Lung (tissue), 11 donors: ENCODE measurements at regions not wholly inside any gene's neighbourhood (a gene's known extent, or its start where the extent isn't known, plus 50 kb on each side); places are given as distances from the start of the nearest gene placed in this dataset.

Experiments
- ATAC-seq: fragments of 200-7000 bp; cut with Tn5 transposase; one replicate; pipeline ENCODE4 v1.9.1; 2020; ENCODE audit warnings: moderate number of reproducible peaks; ENCODE audit not compliant: insufficient read depth, low FRiP score
- DNase-seq, 3 donors: peaks; one replicate each; pipeline ENCODE4 v3.0.0-alpha.2; 2013 to 2017
- H3K27ac ChIP-seq, 2 donors: one replicate each; pipeline ENCODE4 v1.5.1; 2013; ENCODE audit warnings: mild to moderate bottlenecking in 2 of 2, moderate library complexity in 2 of 2, control low read depth in 1 of 2, inconsistent platforms in 1 of 2, low read depth in 1 of 2, low read length in 1 of 2
- H3K27me3 ChIP-seq, 3 donors: one replicate each; pipeline ENCODE4 v1.5.1; 2013; ENCODE audit warnings: low read length in 2 of 3; ENCODE audit not compliant: control insufficient read depth in 3 of 3, insufficient read depth in 3 of 3
- H3K36me3 ChIP-seq, 4 donors: one replicate each; pipeline ENCODE4 v1.5.1; 2013; ENCODE audit warnings: low read length in 4 of 4, mild to moderate bottlenecking in 1 of 4, moderate library complexity in 1 of 4; ENCODE audit not compliant: control insufficient read depth in 4 of 4, insufficient read depth in 4 of 4
- H3K4me1 ChIP-seq, 5 donors: one replicate each; pipeline ENCODE4 v1.5.1; 2013; ENCODE audit warnings: low read length in 5 of 5, mild to moderate bottlenecking in 2 of 5, moderate library complexity in 1 of 5; ENCODE audit not compliant: control insufficient read depth in 5 of 5, insufficient read depth in 5 of 5
- H3K4me3 ChIP-seq: one replicate; pipeline ENCODE4 v1.5.1; 2013; ENCODE audit warnings: mild to moderate bottlenecking, control low read depth, moderate library complexity
- H3K9ac ChIP-seq, 2 donors: one replicate each; pipeline ENCODE4 v1.5.1; 2013; ENCODE audit warnings: low read length in 2 of 2, control low read depth in 1 of 2; ENCODE audit not compliant: insufficient read depth in 1 of 2
- H3K9me3 ChIP-seq, 4 donors: one replicate each; pipeline ENCODE4 v1.5.1; 2013; ENCODE audit warnings: low read length in 3 of 4, mild to moderate bottlenecking in 1 of 4, moderate library complexity in 1 of 4; ENCODE audit not compliant: control insufficient read depth in 4 of 4, insufficient read depth in 3 of 4
- CTCF ChIP-seq: IDR thresholded peaks from 2 replicates; pipeline ENCODE4 v1.5.1; 2012; ENCODE audit warnings: mild to moderate bottlenecking; ENCODE audit errors: control extremely low read depth, extremely low read depth
- WGBS, 2 donors: extraction: QIAGEN DNeasy Blood & Tissue Kit; methylation state at CpG; one replicate each; pipeline ENCODE4 v1.1.7; 2013; 5-methylcytosine and 5-hydroxymethylcytosine counted together
- donor health status: control.
- donor health status: control.
- donor health status: Bipolar disorder and iron deficiency.
- donor health status: healthy.
- donor health status: DM: yes; HTN: yes; CAD: no.

GRCh38 chr10:117677890-117678500 lies 135.4 kb downstream of the EMX2 start:
- Histone ChIP-seq H3K9ac (no peak overlapping the region), H3K4me3 (no peak overlapping the region), H3K9me3 (peaks cover 0 to 3% (median 0%) of the 10 kb centered on the region in 4 donors), H3K36me3 (no peaks in the 10 kb centered on the region), H3K27ac (no peak overlapping the region), H3K4me1 (peaks cover 0 to 6% (median 0%) of the 10 kb centered on the region in 5 donors), H3K27me3 (peaks cover 0 to 5% (median 0%) of the 10 kb centered on the region in 3 donors)
- 80 to 81% methylated on average over 6 of the region's 6 CpGs for WGBS, 2 donors
- DNase-seq (no peak), ATAC-seq (no peak)
- no peak for TF ChIP-seq CTCF

GRCh38 chr10:117680601-117681000 lies 138.1 kb downstream of the EMX2 start:
- DNase-seq = no peak
- 79 to 94% methylated on average over 2 of the region's 2 CpGs for WGBS, 2 donors

GRCh38 chr10:117681104-117681503 lies 138.6 kb downstream of the EMX2 start:
- ATAC-seq (no peak), DNase-seq (no peak)
- H3K4me3 ChIP-seq = no peak overlapping the region
- H3K4me1 ChIP-seq = peaks cover 0 to 7% (median 0%) of the 10 kb centered on the region in 5 donors
- H3K27me3 ChIP-seq = no peaks in the 10 kb centered on the region
- H3K9ac ChIP-seq = no peak overlapping the region
- H3K36me3 ChIP-seq = no peaks in the 10 kb centered on the region
- TF ChIP-seq CTCF = no peak
- no peaks in the 10 kb centered on the region for H3K9me3 ChIP-seq
- no peak overlapping the region for H3K27ac ChIP-seq
- 91 to 93% methylated on average over 3 of the region's 3 CpGs for WGBS, 2 donors

More at GRCh38 chr10:117680601-117681000, 138.1 kb downstream of the EMX2 start:
- no peak for ATAC-seq
- H3K4me1 ChIP-seq = peaks cover 0 to 7% (median 0%) of the 10 kb centered on the region in 5 donors
- no peak for TF ChIP-seq CTCF
- peaks cover 0 to 2% (median 0%) of the 10 kb centered on the region in 4 donors for H3K9me3 ChIP-seq
- no peak overlapping the region for H3K4me3 ChIP-seq
- no peak overlapping the region for H3K27ac ChIP-seq
- no peaks in the 10 kb centered on the region for H3K36me3 ChIP-seq
- no peaks in the 10 kb centered on the region for H3K27me3 ChIP-seq
- no peak overlapping the region for H3K9ac ChIP-seq
